ENCODE measurements at regions not wholly inside any gene's neighbourhood (a gene's known extent, or its start where the extent isn't known, plus 50 kb on each side); places are given as distances from the start of the nearest gene placed in this dataset.

DNA sequence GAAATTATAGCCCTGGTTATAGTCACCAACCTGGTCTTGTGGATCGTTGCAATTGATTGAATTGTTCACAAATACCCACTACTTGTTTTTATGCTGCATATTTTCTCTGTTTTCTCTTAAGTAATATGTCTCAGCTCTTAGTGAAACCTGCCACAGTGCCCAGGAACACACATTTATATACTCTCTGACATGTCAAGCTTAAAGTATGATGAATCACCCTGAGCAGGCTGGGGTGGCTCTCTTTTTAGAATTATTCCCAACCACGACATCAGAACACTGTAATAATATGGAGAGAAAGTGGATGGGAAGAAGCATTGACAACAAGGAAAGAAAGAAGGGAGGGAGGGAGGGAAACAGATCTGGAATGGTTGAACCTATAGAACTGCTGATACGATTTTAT is 72.8 kb upstream of the ZNF608 start:
- no peaks in the 10 kb centered on the region for H3K4me1 ChIP-seq
- CTCF ChIA-PET = no interaction called here
- H3K4me3 ChIP-seq = no peak overlapping the region
- TF ChIP-seq SREBF2 (IDR thresholded peaks at IDR 0.05) = no peak
- TF ChIP-seq MYC (IDR thresholded peaks at IDR 0.05; ENCODE audit: borderline replicate concordance, low read length) = no peak
- TF ChIP-seq HOXA7 (CRISPR knock-in tag; IDR thresholded peaks at IDR 0.05) = no peak
- no peak for TF ChIP-seq HMGXB4 (CRISPR knock-in tag; IDR thresholded peaks at IDR 0.05; ENCODE audit: borderline replicate concordance)
- TF ChIP-seq CHD2 (IDR thresholded peaks at IDR 0.05; ENCODE audit: low read length, partially characterized antibody) = no peak
- no peak for TF ChIP-seq KDM5A (IDR thresholded peaks at IDR 0.05)
- TF ChIP-seq EP300 (IDR thresholded peaks at IDR 0.05) = no peak
- TF ChIP-seq TP53 (CRISPR knock-in tag; IDR thresholded peaks at IDR 0.05) = no peak
- TF ChIP-seq NR3C1 (IDR thresholded peaks at IDR 0.05) = no peak
- no peak for TF ChIP-seq RAD21 (conservative IDR thresholded peaks at IDR 0.05 in 1 of 2, IDR thresholded peaks at IDR 0.05 in 1 of 2)
- no peak for TF ChIP-seq RCOR1 (IDR thresholded peaks at IDR 0.05; ENCODE audit: low read depth, low read length)
- no peak for TF ChIP-seq POLR2AphosphoS2 (conservative IDR thresholded peaks at IDR 0.05; ENCODE audit: low read length)
- TF ChIP-seq ESRRA (IDR thresholded peaks at IDR 0.05; ENCODE audit: borderline replicate concordance, low read length) = no peak
- TF ChIP-seq PHF8 (IDR thresholded peaks at IDR 0.05; ENCODE audit: borderline replicate concordance, low read depth) = no peak
- no peak for TF ChIP-seq POLR2A (IDR thresholded peaks at IDR 0.05; ENCODE audit: low read length)
- no peak for TF ChIP-seq GATA3 (IDR thresholded peaks at IDR 0.05; ENCODE audit: borderline replicate concordance)
- TF ChIP-seq HOXB13 (CRISPR knock-in tag; IDR thresholded peaks at IDR 0.05; ENCODE audit: low read depth) = no peak
- TF ChIP-seq, protein P1, sequence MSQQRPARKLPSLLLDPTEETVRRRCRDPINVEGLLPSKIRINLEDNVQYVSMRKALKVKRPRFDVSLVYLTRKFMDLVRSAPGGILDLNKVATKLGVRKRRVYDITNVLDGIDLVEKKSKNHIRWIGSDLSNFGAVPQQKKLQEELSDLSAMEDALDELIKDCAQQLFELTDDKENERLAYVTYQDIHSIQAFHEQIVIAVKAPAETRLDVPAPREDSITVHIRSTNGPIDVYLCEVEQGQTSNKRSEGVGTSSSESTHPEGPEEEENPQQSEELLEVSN (IDR thresholded peaks at IDR 0.05; ENCODE audit: borderline replicate concordance, low read depth) = no peak
- ATAC-seq (no peak), DNase-seq (ENCODE audit: low read depth in 1 of 2, low spot score in 1 of 2) (no peak), FAIRE-seq (no peak)
- no peaks in the 10 kb centered on the region for H3K9me3 ChIP-seq
- POLR2A ChIA-PET = no interaction called here
- no peak overlapping the region for H3K27ac ChIP-seq
- H3K4me2 ChIP-seq = no peak overlapping the region
- 39% methylated on average over 3 of the region's 3 CpGs for WGBS (ENCODE audit: missing lambda C conversion rate)

DNA sequence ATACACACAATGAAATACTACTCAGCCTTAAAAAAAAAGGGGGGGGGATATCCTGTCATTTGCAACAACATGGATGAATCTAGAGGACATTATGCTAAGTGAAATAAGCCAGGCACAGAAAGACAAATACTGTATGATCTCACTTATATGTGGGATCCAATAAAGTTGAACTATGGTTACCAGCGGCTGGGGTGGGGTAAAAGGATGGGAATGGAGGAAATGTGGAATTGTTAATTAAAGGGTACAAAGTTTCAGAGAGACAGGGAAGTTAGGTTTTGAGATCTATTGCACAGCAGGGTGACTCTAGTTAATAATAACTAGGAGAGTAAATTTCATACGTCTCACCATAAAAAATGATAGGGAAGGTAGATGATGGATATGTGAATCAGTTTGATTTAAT is 76.2 kb upstream of the ZNF608 start:
- ChIA-PET POLR2A (no interaction called here), CTCF (no interaction called here)
- H3K4me1 ChIP-seq = peaks cover 8% of the 10 kb centered on the region; the same call in 1 of the 3 replicates
- ATAC-seq (no peak), DNase-seq (ENCODE audit: low read depth in 1 of 2, low spot score in 1 of 2) (no peak), FAIRE-seq (no peak)
- no peak overlapping the region for H3K4me3 ChIP-seq
- no peak overlapping the region for H3K27ac ChIP-seq
- TF ChIP-seq EP300 (IDR thresholded peaks at IDR 0.05) = no peak
- TF ChIP-seq, protein P2, sequence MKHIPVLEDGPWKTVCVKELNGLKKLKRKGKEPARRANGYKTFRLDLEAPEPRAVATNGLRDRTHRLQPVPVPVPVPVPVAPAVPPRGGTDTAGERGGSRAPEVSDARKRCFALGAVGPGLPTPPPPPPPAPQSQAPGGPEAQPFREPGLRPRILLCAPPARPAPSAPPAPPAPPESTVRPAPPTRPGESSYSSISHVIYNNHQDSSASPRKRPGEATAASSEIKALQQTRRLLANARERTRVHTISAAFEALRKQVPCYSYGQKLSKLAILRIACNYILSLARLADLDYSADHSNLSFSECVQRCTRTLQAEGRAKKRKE (CRISPR knock-in tag; IDR thresholded peaks at IDR 0.05; ENCODE audit: low read depth) = no peak
- no peak for TF ChIP-seq FOSB (CRISPR knock-in tag; IDR thresholded peaks at IDR 0.05)
- no peak for TF ChIP-seq MYC (IDR thresholded peaks at IDR 0.05; ENCODE audit: borderline replicate concordance, low read length)
- no peak for TF ChIP-seq TFCP2L1 (CRISPR knock-in tag; IDR thresholded peaks at IDR 0.05)
- no peak for TF ChIP-seq HES2 (IDR thresholded peaks at IDR 0.05)
- no peak for TF ChIP-seq CHD2 (IDR thresholded peaks at IDR 0.05; ENCODE audit: low read length, partially characterized antibody)
- no peak for TF ChIP-seq POLR2A (IDR thresholded peaks at IDR 0.05; ENCODE audit: low read length)
- no peak for TF ChIP-seq KDM1A (IDR thresholded peaks at IDR 0.05; ENCODE audit: low read depth)
- no peak for TF ChIP-seq RNF2 (IDR thresholded peaks at IDR 0.05; ENCODE audit: borderline replicate concordance, low read depth)
- TF ChIP-seq RARB (CRISPR knock-in tag; IDR thresholded peaks at IDR 0.05) = no peak
- no peak for TF ChIP-seq HEYL (CRISPR knock-in tag; IDR thresholded peaks at IDR 0.05)
- no peak for TF ChIP-seq SREBF2 (IDR thresholded peaks at IDR 0.05)
- TF ChIP-seq BCL3 (IDR thresholded peaks at IDR 0.05) = no peak
- no peak for TF ChIP-seq PHF8 (IDR thresholded peaks at IDR 0.05; ENCODE audit: borderline replicate concordance, low read depth)
- no peak for TF ChIP-seq NFE2L2 (conservative IDR thresholded peaks at IDR 0.05; ENCODE audit: low read length)
- TF ChIP-seq CBX2 (IDR thresholded peaks at IDR 0.05; ENCODE audit: borderline replicate concordance, low read depth) = no peak
- TF ChIP-seq RFX5 (IDR thresholded peaks at IDR 0.05) = no peak
- no peak for TF ChIP-seq CHD4 (IDR thresholded peaks at IDR 0.05; ENCODE audit: borderline replicate concordance)
- no peaks in the 10 kb centered on the region for H3K9me3 ChIP-seq
- H3K4me2 ChIP-seq = no peak overlapping the region
- 66% methylated on average over 2 of the region's 2 CpGs for WGBS (ENCODE audit: missing lambda C conversion rate)
